A549 (cell line): ENCODE measurements at regions not wholly inside any gene's neighbourhood (a gene's known extent, or its start where the extent isn't known, plus 50 kb on each side); places are given as distances from the start of the nearest gene placed in this dataset.

ENCODE experiments used
- CTCF ChIP-seq: fragments of >200 bp; sonication (Bioruptor Twin); formaldehyde crosslinking; IDR thresholded peaks from 3 replicates; pipeline ENCODE4 v1.5.1; 2016
- EP300 ChIP-seq, 2 experiments: fragments of >200 bp; sonication (Bioruptor Twin); formaldehyde crosslinking; IDR thresholded peaks; 2 replicates in 1 of 2; 3 replicates in 1 of 2; pipeline ENCODE4 v1.6.1; 2016 to 2017
- FOSB ChIP-seq: fragments of 250-450 bp; sonication (Bioruptor Pico); IDR thresholded peaks from 2 replicates; pipeline ENCODE4 v1.5.0; 2020; ENCODE audit warnings: mild to moderate bottlenecking, moderate library complexity
- JUN ChIP-seq, 2 experiments: fragments of >200 bp; sonication (Bioruptor Twin); formaldehyde crosslinking; IDR thresholded peaks; 2 replicates in 1 of 2; 3 replicates in 1 of 2; pipeline ENCODE4 v1.6.1; 2016 to 2017
- POLR2A ChIP-seq: IDR thresholded peaks from 2 replicates; pipeline ENCODE4 v1.6.1; 2012; ENCODE audit warnings: mild to moderate bottlenecking, low read length
- TF ChIP-seq, protein P1 (sequence below): fragments of >200 bp; sonication (Bioruptor Twin); formaldehyde crosslinking; IDR thresholded peaks from 3 replicates; pipeline ENCODE4 v1.6.1; 2016

- no peak for TF ChIP-seq FOSB
- TF ChIP-seq POLR2A: no peak
- TF ChIP-seq JUN (IDR thresholded peaks at IDR 0.05): no peak
- TF ChIP-seq EP300 (IDR thresholded peaks at IDR 0.05): no peak
- TF ChIP-seq, protein P1, sequence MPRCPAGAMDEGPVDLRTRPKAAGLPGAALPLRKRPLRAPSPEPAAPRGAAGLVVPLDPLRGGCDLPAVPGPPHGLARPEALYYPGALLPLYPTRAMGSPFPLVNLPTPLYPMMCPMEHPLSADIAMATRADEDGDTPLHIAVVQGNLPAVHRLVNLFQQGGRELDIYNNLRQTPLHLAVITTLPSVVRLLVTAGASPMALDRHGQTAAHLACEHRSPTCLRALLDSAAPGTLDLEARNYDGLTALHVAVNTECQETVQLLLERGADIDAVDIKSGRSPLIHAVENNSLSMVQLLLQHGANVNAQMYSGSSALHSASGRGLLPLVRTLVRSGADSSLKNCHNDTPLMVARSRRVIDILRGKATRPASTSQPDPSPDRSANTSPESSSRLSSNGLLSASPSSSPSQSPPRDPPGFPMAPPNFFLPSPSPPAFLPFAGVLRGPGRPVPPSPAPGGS: no peak
- no peak for TF ChIP-seq CTCF
These were observed 352.6 kb upstream of the VRK2 start for GRCh38 chr2:57693965-57694364.
